DND-41 (cell line): ENCODE measurements at regions not wholly inside any gene's neighbourhood (a gene's known extent, or its start where the extent isn't known, plus 50 kb on each side); places are given as distances from the start of the nearest gene placed in this dataset.
"Not testable (repeated sequence)": the region's sequence is repeated elsewhere in the genome, so short reads cannot be mapped to it uniquely, and the experiment has no call there.

ENCODE experiments used
- EZH2 ChIP-seq: IDR thresholded peaks from 3 replicates; pipeline ENCODE4 v1.6.1; 2012; ENCODE audit warnings: borderline replicate concordance, low read depth, mild to moderate bottlenecking, moderate library complexity, low read length, inconsistent platforms; ENCODE audit not compliant: severe bottlenecking
- TF ChIP-seq, protein P1 (sequence below): IDR thresholded peaks from 2 replicates; pipeline ENCODE4 v1.5.1; 2012; ENCODE audit warnings: borderline replicate concordance, low read length, moderate library complexity, mild to moderate bottlenecking; ENCODE audit not compliant: poor library complexity, severe bottlenecking; ENCODE audit errors: extremely low read depth

- TF ChIP-seq, protein P1, sequence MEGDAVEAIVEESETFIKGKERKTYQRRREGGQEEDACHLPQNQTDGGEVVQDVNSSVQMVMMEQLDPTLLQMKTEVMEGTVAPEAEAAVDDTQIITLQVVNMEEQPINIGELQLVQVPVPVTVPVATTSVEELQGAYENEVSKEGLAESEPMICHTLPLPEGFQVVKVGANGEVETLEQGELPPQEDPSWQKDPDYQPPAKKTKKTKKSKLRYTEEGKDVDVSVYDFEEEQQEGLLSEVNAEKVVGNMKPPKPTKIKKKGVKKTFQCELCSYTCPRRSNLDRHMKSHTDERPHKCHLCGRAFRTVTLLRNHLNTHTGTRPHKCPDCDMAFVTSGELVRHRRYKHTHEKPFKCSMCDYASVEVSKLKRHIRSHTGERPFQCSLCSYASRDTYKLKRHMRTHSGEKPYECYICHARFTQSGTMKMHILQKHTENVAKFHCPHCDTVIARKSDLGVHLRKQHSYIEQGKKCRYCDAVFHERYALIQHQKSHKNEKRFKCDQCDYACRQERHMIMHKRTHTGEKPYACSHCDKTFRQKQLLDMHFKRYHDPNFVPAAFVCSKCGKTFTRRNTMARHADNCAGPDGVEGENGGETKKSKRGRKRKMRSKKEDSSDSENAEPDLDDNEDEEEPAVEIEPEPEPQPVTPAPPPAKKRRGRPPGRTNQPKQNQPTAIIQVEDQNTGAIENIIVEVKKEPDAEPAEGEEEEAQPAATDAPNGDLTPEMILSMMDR, result not testable (repeated sequence)
- TF ChIP-seq EZH2, result not testable (repeated sequence)
These were observed 115.8 kb upstream of the GPR39 start for GRCh38 chr2:132300592-132301378.
